H9 (cell line): ENCODE measurements at regions not wholly inside any gene's neighbourhood (a gene's known extent, or its start where the extent isn't known, plus 50 kb on each side); places are given as distances from the start of the nearest gene placed in this dataset.

Source experiments
- DNase-seq: peaks from one replicate; pipeline ENCODE4 v3.0.0-alpha.2; 2017
- H2AFZ ChIP-seq: one replicate; pipeline ENCODE4 v1.6.1; 2013; ENCODE audit warnings: mild to moderate bottlenecking, low read length, control low read depth, moderate library complexity
- H2AK5ac ChIP-seq: 2 replicates; pipeline ENCODE4 v1.6.1; 2013; ENCODE audit warnings: low read length, control low read depth, mixed read lengths; ENCODE audit not compliant: insufficient read length
- H2BK120ac ChIP-seq: one replicate; pipeline ENCODE4 v1.6.1; 2013; ENCODE audit warnings: low read depth, mild to moderate bottlenecking, low read length, control low read depth, inconsistent platforms; ENCODE audit not compliant: poor library complexity, severe bottlenecking
- H2BK12ac ChIP-seq: 2 replicates; pipeline ENCODE4 v1.6.1; 2013; ENCODE audit warnings: low read length, control low read depth, mixed read lengths, low read depth; ENCODE audit not compliant: insufficient read length
- H2BK15ac ChIP-seq: 2 replicates; pipeline ENCODE4 v1.6.1; 2013; ENCODE audit warnings: low read depth, low read length, control low read depth
- H2BK20ac ChIP-seq: one replicate; pipeline ENCODE4 v1.6.1; 2013; ENCODE audit warnings: low read depth, mild to moderate bottlenecking, low read length, control low read depth, inconsistent platforms; ENCODE audit not compliant: poor library complexity, severe bottlenecking
- H2BK5ac ChIP-seq: 2 replicates; pipeline ENCODE4 v1.6.1; 2013; ENCODE audit warnings: low read length, control low read depth, mixed read lengths; ENCODE audit not compliant: insufficient read length
- H3K14ac ChIP-seq: 2 replicates; pipeline ENCODE4 v1.6.1; 2013; ENCODE audit warnings: low read length, control low read depth; ENCODE audit not compliant: insufficient read depth
- H3K18ac ChIP-seq: 2 replicates; pipeline ENCODE4 v1.6.1; 2013; ENCODE audit warnings: low read depth, mild to moderate bottlenecking, mixed read lengths, low read length, control low read depth; ENCODE audit not compliant: insufficient read length
- H3K23ac ChIP-seq: 2 replicates; pipeline ENCODE4 v1.6.1; 2013; ENCODE audit warnings: low read length, control low read depth, mixed read lengths, low read depth; ENCODE audit not compliant: insufficient read length
- H3K23me2 ChIP-seq: 2 replicates; pipeline ENCODE4 v1.6.1; 2013; ENCODE audit warnings: low read depth, mild to moderate bottlenecking, mixed read lengths, low read length, control low read depth; ENCODE audit not compliant: insufficient read length, poor library complexity, severe bottlenecking
- H3K27ac ChIP-seq: 2 replicates; pipeline ENCODE4 v1.5.1; 2013; ENCODE audit warnings: low read length, control low read depth, mixed read lengths, low read depth; ENCODE audit not compliant: insufficient read length
- H3K27me3 ChIP-seq: 2 replicates; pipeline ENCODE4 v1.6.1; 2013; ENCODE audit warnings: low read length, control low read depth, inconsistent platforms; ENCODE audit not compliant: insufficient read depth
- H3K4ac ChIP-seq: 2 replicates; pipeline ENCODE4 v1.6.1; 2013; ENCODE audit warnings: low read depth, mild to moderate bottlenecking, control low read depth, inconsistent platforms, low read length, moderate library complexity
- H3K4me1 ChIP-seq: 2 replicates; pipeline ENCODE4 v1.6.1; 2013; ENCODE audit warnings: low read length, control low read depth, inconsistent platforms; ENCODE audit not compliant: insufficient read depth
- H3K4me2 ChIP-seq: 2 replicates; pipeline ENCODE4 v1.6.1; 2013; ENCODE audit warnings: low read length, control low read depth, mixed read lengths; ENCODE audit not compliant: insufficient read length, insufficient read depth
- H3K56ac ChIP-seq: 2 replicates; pipeline ENCODE4 v1.6.1; 2013; ENCODE audit warnings: low read depth, mild to moderate bottlenecking, mixed read lengths, low read length, control low read depth; ENCODE audit not compliant: insufficient read length
- H3K79me1 ChIP-seq: 2 replicates; pipeline ENCODE4 v1.6.1; 2013; ENCODE audit warnings: low read depth, mild to moderate bottlenecking, moderate library complexity, low read length, control low read depth, inconsistent platforms; ENCODE audit not compliant: insufficient read depth, poor library complexity, severe bottlenecking
- H3K79me2 ChIP-seq: 2 replicates; pipeline ENCODE4 v1.6.1; 2013; ENCODE audit warnings: low read length, control low read depth, inconsistent platforms; ENCODE audit not compliant: insufficient read depth
- H3K9ac ChIP-seq: 2 replicates; pipeline ENCODE4 v1.6.1; 2013; ENCODE audit warnings: low read length, control low read depth, mixed read lengths; ENCODE audit not compliant: insufficient read length; ENCODE audit errors: extremely low read depth
- H3K9me3 ChIP-seq: one replicate; pipeline ENCODE4 v1.6.1; 2013; ENCODE audit warnings: low read depth, low read length, inconsistent platforms; ENCODE audit not compliant: control insufficient read depth
- H3T11ph ChIP-seq: one replicate; pipeline ENCODE4 v1.6.1; 2013; ENCODE audit warnings: mild to moderate bottlenecking, low read length, control low read depth, inconsistent platforms
- H4K20me1 ChIP-seq: one replicate; pipeline ENCODE4 v1.6.1; 2013; ENCODE audit not compliant: control insufficient read depth, insufficient read length, insufficient read depth
- H4K5ac ChIP-seq: 2 replicates; pipeline ENCODE4 v1.6.1; 2013; ENCODE audit warnings: low read depth, mild to moderate bottlenecking, mixed read lengths, low read length, control low read depth; ENCODE audit not compliant: insufficient read length
- H4K8ac ChIP-seq: replicated peaks from 2 replicates; pipeline ENCODE4 v1.6.1; 2013; ENCODE audit warnings: low read length, control low read depth, mixed read lengths, low read depth; ENCODE audit not compliant: insufficient read length
- H4K91ac ChIP-seq: 2 replicates; pipeline ENCODE4 v1.6.1; 2013; ENCODE audit warnings: low read depth, mild to moderate bottlenecking, moderate library complexity, mixed read lengths, low read length, control low read depth; ENCODE audit not compliant: insufficient read length
- H3K27ac Mint-ChIP-seq, 3 experiments: 2 replicates in 2 of 3; 3 replicates in 1 of 3; pipeline ENCODE4 v1.8.0; 2020 to 2021; ENCODE audit warnings: mixed read lengths in 3 of 3, mild to moderate bottlenecking in 1 of 3, moderate library complexity in 1 of 3
- H3K27me3 Mint-ChIP-seq: 2 replicates; pipeline ENCODE4 v1.8.0; 2021; ENCODE audit warnings: low read depth, mild to moderate bottlenecking, moderate library complexity, mixed read lengths
- H3K36me3 Mint-ChIP-seq, 3 experiments: 2 replicates in 2 of 3; 3 replicates in 1 of 3; pipeline ENCODE4 v1.8.0; 2020 to 2021; ENCODE audit warnings: low read depth in 3 of 3, mixed read lengths in 3 of 3; ENCODE audit not compliant: insufficient read depth in 1 of 3
- H3K4me1 Mint-ChIP-seq, 2 experiments: 2 replicates each; pipeline ENCODE4 v1.8.0; 2020; ENCODE audit warnings: mixed read lengths in 2 of 2
- H3K4me3 Mint-ChIP-seq, 2 experiments: 2 replicates in 1 of 2; 3 replicates in 1 of 2; pipeline ENCODE4 v1.8.0; 2020 to 2021; ENCODE audit warnings: mild to moderate bottlenecking in 2 of 2, mixed read lengths in 2 of 2, moderate library complexity in 1 of 2
- H3K9me3 Mint-ChIP-seq, 2 experiments: 2 replicates in 1 of 2; 3 replicates in 1 of 2; pipeline ENCODE4 v1.8.0; 2020; ENCODE audit warnings: mild to moderate bottlenecking in 2 of 2, mixed read lengths in 2 of 2, moderate library complexity in 1 of 2
- WGBS: extraction: QIAGEN DNeasy Blood & Tissue Kit; methylation state at CpG from one replicate; pipeline ENCODE4 v1.1.7; 2013; ENCODE audit warnings: missing lambda C conversion rate, low lambda C conversion rate, mixed read lengths; ENCODE audit not compliant: insufficient read length; ENCODE audit errors: extremely low coverage; 5-methylcytosine and 5-hydroxymethylcytosine counted together
- TF ChIP-seq, protein P1 (sequence below): fragments of 200-600 bp; sonication (generic); conservative IDR thresholded peaks from 3 replicates; pipeline ENCODE4 v1.8.0; 2021; ENCODE audit warnings: antibody characterized with exemption, mild to moderate bottlenecking

DNA sequence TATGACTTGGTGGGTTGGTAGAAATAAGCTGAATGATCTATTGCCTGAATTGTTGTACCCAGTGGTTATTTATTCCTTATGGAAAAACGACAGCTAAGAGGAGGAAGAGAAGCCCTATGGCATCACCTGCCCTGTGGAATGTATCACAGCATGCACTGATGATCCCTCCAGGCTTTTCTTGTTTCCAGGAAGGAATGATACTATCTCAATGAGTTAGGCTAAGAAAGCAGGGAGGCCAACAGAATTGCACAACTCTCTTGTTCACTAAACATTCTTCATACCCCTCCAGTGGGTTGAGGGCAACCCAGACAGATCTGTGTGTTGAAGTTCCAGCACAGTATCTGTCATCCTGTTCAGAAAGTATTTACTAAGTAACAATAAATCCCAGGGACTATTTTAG lies 1001.7 kb upstream of the GYPC start:
- no peak overlapping the region for H3K18ac ChIP-seq
- H3K14ac ChIP-seq, result no peak overlapping the region
- H3K56ac ChIP-seq, result no peak overlapping the region
- H3K9ac ChIP-seq, result no peak overlapping the region
- no peak overlapping the region for H3K23ac ChIP-seq
- H3K23me2 ChIP-seq, result no peaks in the 10 kb centered on the region
- no peak overlapping the region for H2BK20ac ChIP-seq
- H3K9me3 ChIP-seq, result no peaks in the 10 kb centered on the region
- no peaks in the 10 kb centered on the region for H4K20me1 ChIP-seq
- WGBS, result no CpG with 5 or more reads among the region's 1 CpG
- H2BK5ac ChIP-seq, result no peak overlapping the region
- no peaks in the 10 kb centered on the region for H3K36me3 Mint-ChIP-seq
- H4K5ac ChIP-seq, result no peak overlapping the region
- H2BK120ac ChIP-seq, result no peak overlapping the region
- no peak overlapping the region for H3K27ac Mint-ChIP-seq
- H3K79me2 ChIP-seq, result no peaks in the 10 kb centered on the region
- no peak overlapping the region for H2AFZ ChIP-seq
- DNase-seq, result no peak
- H3T11ph ChIP-seq, result no peak overlapping the region
- no peaks in the 10 kb centered on the region for H3K27me3 Mint-ChIP-seq
- no peak overlapping the region for H3K4me2 ChIP-seq
- H3K4me1 ChIP-seq, result no peaks in the 10 kb centered on the region; the same call in 1 of the 2 replicates
- no peak overlapping the region for H3K27ac ChIP-seq
- no peak overlapping the region for H3K4ac ChIP-seq
- H3K9me3 Mint-ChIP-seq, result peaks cover 0 to 3% of the 10 kb centered on the region in 2 experiments; a peak in 1 of 5 replicates
- H3K27me3 ChIP-seq, result no peaks in the 10 kb centered on the region
- peaks cover 4 to 9% of the 10 kb centered on the region in 2 experiments for H3K4me1 Mint-ChIP-seq
- no peak overlapping the region for H2BK12ac ChIP-seq
- no peak overlapping the region for H4K91ac ChIP-seq
- TF ChIP-seq, protein P1, sequence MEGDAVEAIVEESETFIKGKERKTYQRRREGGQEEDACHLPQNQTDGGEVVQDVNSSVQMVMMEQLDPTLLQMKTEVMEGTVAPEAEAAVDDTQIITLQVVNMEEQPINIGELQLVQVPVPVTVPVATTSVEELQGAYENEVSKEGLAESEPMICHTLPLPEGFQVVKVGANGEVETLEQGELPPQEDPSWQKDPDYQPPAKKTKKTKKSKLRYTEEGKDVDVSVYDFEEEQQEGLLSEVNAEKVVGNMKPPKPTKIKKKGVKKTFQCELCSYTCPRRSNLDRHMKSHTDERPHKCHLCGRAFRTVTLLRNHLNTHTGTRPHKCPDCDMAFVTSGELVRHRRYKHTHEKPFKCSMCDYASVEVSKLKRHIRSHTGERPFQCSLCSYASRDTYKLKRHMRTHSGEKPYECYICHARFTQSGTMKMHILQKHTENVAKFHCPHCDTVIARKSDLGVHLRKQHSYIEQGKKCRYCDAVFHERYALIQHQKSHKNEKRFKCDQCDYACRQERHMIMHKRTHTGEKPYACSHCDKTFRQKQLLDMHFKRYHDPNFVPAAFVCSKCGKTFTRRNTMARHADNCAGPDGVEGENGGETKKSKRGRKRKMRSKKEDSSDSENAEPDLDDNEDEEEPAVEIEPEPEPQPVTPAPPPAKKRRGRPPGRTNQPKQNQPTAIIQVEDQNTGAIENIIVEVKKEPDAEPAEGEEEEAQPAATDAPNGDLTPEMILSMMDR, result no peak
- H2BK15ac ChIP-seq, result no peak overlapping the region
- H3K4me3 Mint-ChIP-seq, result no peak overlapping the region
- no peaks in the 10 kb centered on the region for H3K79me1 ChIP-seq
- no peak overlapping the region for H4K8ac ChIP-seq
- no peak overlapping the region for H2AK5ac ChIP-seq
